Loucy (cell line): ENCODE measurements at regions not wholly inside any gene's neighbourhood (a gene's known extent, or its start where the extent isn't known, plus 50 kb on each side); places are given as distances from the start of the nearest gene placed in this dataset.
"Not testable (repeated sequence)": the region's sequence is repeated elsewhere in the genome, so short reads cannot be mapped to it uniquely, and the experiment has no call there.

Experiments used
- H2AFZ ChIP-seq: fragments of 200-600 bp; sonication (generic); 2 replicates; pipeline ENCODE4 v1.6.0; 2016; ENCODE audit warnings: antibody characterized with exemption, mild to moderate bottlenecking, low read length, moderate library complexity
- H3F3A ChIP-seq: fragments of 200-600 bp; 2 replicates; pipeline ENCODE4 v1.6.0; 2016; ENCODE audit warnings: antibody characterized with exemption, low read depth, mild to moderate bottlenecking
- H3K27me3 ChIP-seq: fragments of 200-600 bp; sonication (generic); 2 replicates; pipeline ENCODE4 v1.6.1; 2014; ENCODE audit warnings: low read length, mild to moderate bottlenecking; ENCODE audit not compliant: insufficient read depth, poor library complexity, severe bottlenecking
- H3K36me3 ChIP-seq: fragments of 200-600 bp; sonication (generic); 2 replicates; pipeline ENCODE4 v1.6.1; 2016; ENCODE audit warnings: low read length; ENCODE audit not compliant: insufficient read depth
- H3K4me1 ChIP-seq: fragments of 200-600 bp; sonication (generic); 2 replicates; pipeline ENCODE4 v1.5.1; 2014; ENCODE audit warnings: low read length, mild to moderate bottlenecking; ENCODE audit not compliant: insufficient read depth, poor library complexity, severe bottlenecking
- H3K4me2 ChIP-seq: fragments of 200-600 bp; sonication (generic); 2 replicates; pipeline ENCODE4 v1.6.0; 2014; ENCODE audit warnings: antibody characterized with exemption, low read length, low read depth, mild to moderate bottlenecking; ENCODE audit not compliant: poor library complexity, severe bottlenecking
- H3K4me3 ChIP-seq: fragments of 200-600 bp; sonication (generic); 2 replicates; pipeline ENCODE4 v1.5.1; 2014; ENCODE audit warnings: low read length, mild to moderate bottlenecking, mixed read lengths; ENCODE audit not compliant: poor library complexity, severe bottlenecking
- H3K79me2 ChIP-seq: fragments of 200-600 bp; sonication (generic); 2 replicates; pipeline ENCODE4 v1.6.1; 2014; ENCODE audit warnings: low read length; ENCODE audit not compliant: insufficient read depth
- H3K9ac ChIP-seq: fragments of 200-600 bp; sonication (generic); 2 replicates; pipeline ENCODE4 v1.6.0; 2014; ENCODE audit warnings: mild to moderate bottlenecking, low read depth, low read length, moderate library complexity; ENCODE audit not compliant: poor library complexity, severe bottlenecking
- H3K9me2 ChIP-seq: fragments of 200-600 bp; sonication (generic); replicated peaks from 2 replicates; pipeline ENCODE4 v1.6.1; 2016; ENCODE audit warnings: low read depth, low read length, mixed read lengths
- H3K9me3 ChIP-seq: fragments of 200-600 bp; sonication (generic); 2 replicates; pipeline ENCODE4 v1.6.1; 2014; ENCODE audit warnings: mild to moderate bottlenecking, antibody characterized with exemption, low read length, low read depth; ENCODE audit not compliant: insufficient read depth
- H4K20me1 ChIP-seq: fragments of 200-600 bp; sonication (generic); 2 replicates; pipeline ENCODE4 v1.6.0; 2014; ENCODE audit warnings: antibody characterized with exemption, low read length, mild to moderate bottlenecking; ENCODE audit not compliant: insufficient read depth, poor library complexity, severe bottlenecking
- EZH2phosphoT487 ChIP-seq: fragments of 200-600 bp; IDR thresholded peaks from 2 replicates; pipeline ENCODE4 v1.6.1; 2018; ENCODE audit warnings: antibody characterized with exemption, mild to moderate bottlenecking, moderate library complexity, borderline replicate concordance
- TF ChIP-seq, protein P1 (sequence below): fragments of 200-600 bp; sonication (generic); conservative IDR thresholded peaks from 2 replicates; pipeline ENCODE4 v1.5.1; 2014; ENCODE audit warnings: mild to moderate bottlenecking, antibody characterized with exemption, low read length

DNA sequence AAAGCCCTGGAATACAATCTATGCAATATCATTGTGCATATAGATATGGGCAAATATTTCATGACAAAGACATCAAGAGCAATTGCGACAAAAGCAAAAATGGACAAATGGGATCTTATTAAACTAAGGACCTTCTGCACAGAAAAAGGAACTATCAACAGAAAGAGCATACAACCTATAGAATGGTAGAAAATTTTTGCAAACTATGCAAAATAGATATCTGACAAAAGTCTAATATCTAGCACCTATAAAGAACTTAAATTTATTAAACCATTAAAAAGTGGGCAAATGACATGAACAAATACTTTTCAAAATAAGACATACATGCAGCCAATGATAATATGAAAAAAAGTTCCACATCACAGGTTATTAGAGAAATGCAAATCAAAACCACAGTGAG, 312.9 kb downstream of the GLUD2 start:
- H3K36me3 ChIP-seq = no peaks in the 10 kb centered on the region
- H4K20me1 ChIP-seq = no peaks in the 10 kb centered on the region
- H3K9me2 ChIP-seq = no peaks in the 10 kb centered on the region
- no peaks in the 10 kb centered on the region for H3F3A ChIP-seq
- no peaks in the 10 kb centered on the region for H3K9me3 ChIP-seq
- H2AFZ ChIP-seq = no peak overlapping the region
- no peaks in the 10 kb centered on the region for H3K27me3 ChIP-seq
- H3K4me2 ChIP-seq = no peak overlapping the region
- no peak overlapping the region for H3K4me3 ChIP-seq
- no peak overlapping the region for H3K9ac ChIP-seq
- no peaks in the 10 kb centered on the region for H3K4me1 ChIP-seq
- no peaks in the 10 kb centered on the region for H3K79me2 ChIP-seq
- TF ChIP-seq, protein P1, sequence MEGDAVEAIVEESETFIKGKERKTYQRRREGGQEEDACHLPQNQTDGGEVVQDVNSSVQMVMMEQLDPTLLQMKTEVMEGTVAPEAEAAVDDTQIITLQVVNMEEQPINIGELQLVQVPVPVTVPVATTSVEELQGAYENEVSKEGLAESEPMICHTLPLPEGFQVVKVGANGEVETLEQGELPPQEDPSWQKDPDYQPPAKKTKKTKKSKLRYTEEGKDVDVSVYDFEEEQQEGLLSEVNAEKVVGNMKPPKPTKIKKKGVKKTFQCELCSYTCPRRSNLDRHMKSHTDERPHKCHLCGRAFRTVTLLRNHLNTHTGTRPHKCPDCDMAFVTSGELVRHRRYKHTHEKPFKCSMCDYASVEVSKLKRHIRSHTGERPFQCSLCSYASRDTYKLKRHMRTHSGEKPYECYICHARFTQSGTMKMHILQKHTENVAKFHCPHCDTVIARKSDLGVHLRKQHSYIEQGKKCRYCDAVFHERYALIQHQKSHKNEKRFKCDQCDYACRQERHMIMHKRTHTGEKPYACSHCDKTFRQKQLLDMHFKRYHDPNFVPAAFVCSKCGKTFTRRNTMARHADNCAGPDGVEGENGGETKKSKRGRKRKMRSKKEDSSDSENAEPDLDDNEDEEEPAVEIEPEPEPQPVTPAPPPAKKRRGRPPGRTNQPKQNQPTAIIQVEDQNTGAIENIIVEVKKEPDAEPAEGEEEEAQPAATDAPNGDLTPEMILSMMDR = no peak
- no peak for TF ChIP-seq EZH2phosphoT487

DNA sequence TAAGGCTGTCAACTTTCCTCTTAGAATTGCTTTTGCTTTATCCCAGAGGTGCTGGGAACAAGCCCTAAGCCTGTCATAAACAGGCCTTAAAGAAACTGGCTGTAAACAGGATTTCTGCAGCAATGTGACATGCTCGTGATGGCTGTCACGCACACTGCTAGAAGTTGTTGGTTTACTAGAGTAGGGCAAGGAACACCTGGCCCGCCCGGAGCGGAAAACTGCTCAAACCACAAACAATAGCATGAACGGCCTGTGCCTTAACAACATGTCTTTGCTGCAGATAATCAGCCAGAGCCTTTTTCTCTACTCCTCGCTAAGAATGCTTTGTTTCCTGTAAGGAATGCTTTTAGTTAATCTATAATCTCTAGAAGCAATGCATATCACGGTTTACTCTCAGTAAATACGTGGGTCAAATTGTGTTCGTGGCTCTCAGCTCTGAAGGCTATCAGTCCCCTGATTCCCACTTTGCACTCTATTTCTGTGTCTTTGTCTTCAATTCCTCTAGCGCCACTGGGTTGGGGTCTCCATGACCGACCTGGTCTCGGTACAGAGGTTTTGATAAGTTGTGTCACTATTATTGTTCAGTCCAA, 318.3 kb downstream of the GLUD2 start:
- H3K4me1 ChIP-seq = no peaks in the 10 kb centered on the region
- TF ChIP-seq, protein P1 = no peak
- no peak for TF ChIP-seq EZH2phosphoT487
- H3K9me3 ChIP-seq = no peaks in the 10 kb centered on the region
- H3K4me2 ChIP-seq = no peak overlapping the region
- no peaks in the 10 kb centered on the region for H4K20me1 ChIP-seq
- H3K4me3 ChIP-seq = no peak overlapping the region
- H3K36me3 ChIP-seq = no peaks in the 10 kb centered on the region
- H3K9me2 ChIP-seq = no peaks in the 10 kb centered on the region
- no peak overlapping the region for H3K9ac ChIP-seq
- H3K27me3 ChIP-seq = no peaks in the 10 kb centered on the region
- H3F3A ChIP-seq = no peaks in the 10 kb centered on the region
- H2AFZ ChIP-seq = no peak overlapping the region
- no peaks in the 10 kb centered on the region for H3K79me2 ChIP-seq

DNA sequence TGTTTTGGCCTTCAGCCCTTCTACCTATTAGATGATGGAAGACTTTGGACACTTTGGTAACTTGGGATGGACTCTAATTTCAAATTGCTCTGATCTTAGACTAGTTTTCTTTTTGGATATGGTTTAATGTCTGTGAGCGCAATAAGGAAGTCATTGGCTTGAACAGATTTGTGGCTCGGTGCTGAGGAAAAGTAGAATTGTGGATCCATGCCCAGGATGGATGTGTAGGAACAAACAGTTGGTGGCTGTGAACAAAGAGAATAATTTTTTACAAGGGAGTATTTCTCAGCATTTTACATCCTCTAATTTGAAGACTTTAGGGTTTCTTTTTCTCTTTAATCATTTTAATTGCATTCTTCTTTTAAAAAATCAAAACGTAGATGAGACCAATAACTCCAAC, 327.1 kb downstream of the GLUD2 start:
- Histone ChIP-seq H3K27me3 (no peaks in the 10 kb centered on the region), H3K4me3 (no peak overlapping the region), H4K20me1 (no peaks in the 10 kb centered on the region), H3F3A (no peaks in the 10 kb centered on the region), H2AFZ (no peak overlapping the region), H3K4me2 (no peak overlapping the region), H3K79me2 (no peaks in the 10 kb centered on the region), H3K9ac (no peak overlapping the region), H3K9me3 (no peaks in the 10 kb centered on the region), H3K9me2 (no peaks in the 10 kb centered on the region), H3K36me3 (no peaks in the 10 kb centered on the region), H3K4me1 (no peaks in the 10 kb centered on the region)
- TF ChIP-seq, protein P1 = no peak
- no peak for TF ChIP-seq EZH2phosphoT487

DNA sequence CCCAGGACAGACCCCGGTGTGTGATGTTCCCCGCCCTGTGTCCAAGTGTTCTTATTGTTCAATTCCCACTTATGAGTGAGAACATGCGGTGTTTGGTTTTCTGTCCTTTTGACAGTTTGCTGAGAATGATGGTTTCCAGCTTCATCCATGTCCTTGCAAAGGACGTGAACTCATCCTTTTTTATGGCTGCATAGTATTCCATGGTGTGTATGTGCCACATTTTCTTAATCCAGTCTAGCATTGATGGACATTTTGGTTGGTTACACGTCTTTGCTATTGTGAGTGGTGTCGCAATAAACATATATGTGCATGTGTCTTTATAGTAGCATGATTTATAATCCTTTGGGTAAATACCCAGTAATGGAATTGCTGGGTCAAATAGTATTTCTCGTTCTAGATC, 334.5 kb downstream of the GLUD2 start:
- not testable (repeated sequence) for H3K4me1 ChIP-seq, H3K4me3 ChIP-seq, H3K9me2 ChIP-seq, H3F3A ChIP-seq, H3K9ac ChIP-seq, H4K20me1 ChIP-seq, H3K36me3 ChIP-seq, H3K79me2 ChIP-seq, H3K9me3 ChIP-seq, H2AFZ ChIP-seq, H3K27me3 ChIP-seq, H3K4me2 ChIP-seq
